ENCODE measurements at regions not wholly inside any gene's neighbourhood (a gene's known extent, or its start where the extent isn't known, plus 50 kb on each side); places are given as distances from the start of the nearest gene placed in this dataset.

- H4K91ac ChIP-seq (ENCODE audit: low read depth, low read length): no peak overlapping the region
- H2BK120ac ChIP-seq (ENCODE audit: insufficient read depth, low read length, poor library complexity): no peak overlapping the region
- no peak overlapping the region for H4K12ac ChIP-seq (ENCODE audit: low read depth, low read length)
- no peak overlapping the region for H3K23ac ChIP-seq (ENCODE audit: low read length)
- H3K27ac ChIP-seq (ENCODE audit: low read depth, low read length): no peak overlapping the region
- no CpG with 5 or more reads among the region's 2 CpGs for WGBS (ENCODE audit: extremely low coverage, insufficient coverage, insufficient read length)
- no peak overlapping the region for H2AK5ac ChIP-seq (ENCODE audit: low read length)
- no peaks in the 10 kb centered on the region for H3K4me1 ChIP-seq (ENCODE audit: control insufficient read depth in 1 of 2, insufficient read depth in 2 of 2, low read length in 2 of 2)
- no peaks in the 10 kb centered on the region for H3K9me3 ChIP-seq (ENCODE audit: insufficient read depth, low read depth, low read length)
- no peaks in the 10 kb centered on the region for H3K79me1 ChIP-seq (ENCODE audit: low read length)
- no peaks in the 10 kb centered on the region for H3K36me3 ChIP-seq (ENCODE audit: control insufficient read depth in 1 of 2, insufficient read depth in 2 of 2, low read length in 2 of 2)
- H3K4ac ChIP-seq (ENCODE audit: low read depth, low read length): no peak overlapping the region
- H2BK12ac ChIP-seq (ENCODE audit: low read length): no peak overlapping the region
- no peak overlapping the region for H3K14ac ChIP-seq (ENCODE audit: low read length)
- no peak overlapping the region for H3K4me2 ChIP-seq (ENCODE audit: low read length)
- H2BK5ac ChIP-seq (ENCODE audit: low read depth, low read length, poor library complexity): no peak overlapping the region
- no peak for DNase-seq
- H3K9ac ChIP-seq (ENCODE audit: low read length): no peak overlapping the region
- no peak overlapping the region for H2AFZ ChIP-seq (ENCODE audit: insufficient read depth, low read length, poor library complexity)
- no peaks in the 10 kb centered on the region for H3K79me2 ChIP-seq (ENCODE audit: control insufficient read depth, insufficient read depth, low read length, poor library complexity)
- H4K8ac ChIP-seq (ENCODE audit: low read depth, low read length): no peak overlapping the region
- H3K4me3 ChIP-seq (ENCODE audit: low read depth, low read length): no peak overlapping the region
- no peak overlapping the region for H3K18ac ChIP-seq (ENCODE audit: low read length)
- H3K27me3 ChIP-seq (ENCODE audit: insufficient read depth, low read length): no peaks in the 10 kb centered on the region
Measured at GRCh38 chr13:62321895-62322294, 906.2 kb upstream of the PCDH20 start.

DNA sequence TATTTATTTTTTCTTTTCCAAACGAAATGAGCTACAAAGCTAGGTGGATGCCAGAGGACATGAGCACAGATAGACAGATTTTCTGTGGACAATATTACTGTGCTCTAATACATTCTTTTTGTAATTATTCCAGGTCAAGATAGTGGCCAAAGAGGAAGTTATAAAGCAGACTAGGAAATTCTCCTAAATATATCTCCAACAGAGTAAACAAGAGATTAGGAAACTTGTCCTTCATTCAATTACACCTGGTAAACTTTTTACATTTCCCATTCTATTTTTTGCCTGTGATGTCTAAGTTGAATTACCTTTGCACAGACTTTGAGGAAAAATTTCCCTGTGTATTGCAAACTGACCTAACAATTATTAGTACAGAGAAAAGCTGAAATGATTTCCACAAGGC, 905.5 kb upstream of the PCDH20 start:
- Histone ChIP-seq H3K23ac (ENCODE audit: low read length) (no peak overlapping the region), H3K4me1 (ENCODE audit: control insufficient read depth in 1 of 2, insufficient read depth in 2 of 2, low read length in 2 of 2) (no peaks in the 10 kb centered on the region), H2BK12ac (ENCODE audit: low read length) (no peak overlapping the region), H3K36me3 (ENCODE audit: control insufficient read depth in 1 of 2, insufficient read depth in 2 of 2, low read length in 2 of 2) (no peaks in the 10 kb centered on the region), H3K79me2 (ENCODE audit: control insufficient read depth, insufficient read depth, low read length, poor library complexity) (no peaks in the 10 kb centered on the region), H2BK120ac (ENCODE audit: insufficient read depth, low read length, poor library complexity) (no peak overlapping the region), H3K4me3 (ENCODE audit: low read depth, low read length) (no peak overlapping the region), H3K27me3 (ENCODE audit: insufficient read depth, low read length) (no peaks in the 10 kb centered on the region), H4K8ac (ENCODE audit: low read depth, low read length) (no peak overlapping the region), H2AFZ (ENCODE audit: insufficient read depth, low read length, poor library complexity) (no peak overlapping the region), H4K91ac (ENCODE audit: low read depth, low read length) (no peak overlapping the region), H3K9me3 (ENCODE audit: insufficient read depth, low read depth, low read length) (no peaks in the 10 kb centered on the region), H3K4ac (ENCODE audit: low read depth, low read length) (no peak overlapping the region), H3K18ac (ENCODE audit: low read length) (no peak overlapping the region), H3K27ac (ENCODE audit: low read depth, low read length) (no peak overlapping the region), H3K79me1 (ENCODE audit: low read length) (no peaks in the 10 kb centered on the region), H3K14ac (ENCODE audit: low read length) (no peak overlapping the region), H2AK5ac (ENCODE audit: low read length) (no peak overlapping the region), H2BK5ac (ENCODE audit: low read depth, low read length, poor library complexity) (no peak overlapping the region), H3K9ac (ENCODE audit: low read length) (no peak overlapping the region), H4K12ac (ENCODE audit: low read depth, low read length) (no peak overlapping the region), H3K4me2 (ENCODE audit: low read length) (no peak overlapping the region)
- WGBS (ENCODE audit: extremely low coverage, insufficient coverage, insufficient read length): no CpG with 5 or more reads among the region's 1 CpG
- DNase-seq: no peak

DNA sequence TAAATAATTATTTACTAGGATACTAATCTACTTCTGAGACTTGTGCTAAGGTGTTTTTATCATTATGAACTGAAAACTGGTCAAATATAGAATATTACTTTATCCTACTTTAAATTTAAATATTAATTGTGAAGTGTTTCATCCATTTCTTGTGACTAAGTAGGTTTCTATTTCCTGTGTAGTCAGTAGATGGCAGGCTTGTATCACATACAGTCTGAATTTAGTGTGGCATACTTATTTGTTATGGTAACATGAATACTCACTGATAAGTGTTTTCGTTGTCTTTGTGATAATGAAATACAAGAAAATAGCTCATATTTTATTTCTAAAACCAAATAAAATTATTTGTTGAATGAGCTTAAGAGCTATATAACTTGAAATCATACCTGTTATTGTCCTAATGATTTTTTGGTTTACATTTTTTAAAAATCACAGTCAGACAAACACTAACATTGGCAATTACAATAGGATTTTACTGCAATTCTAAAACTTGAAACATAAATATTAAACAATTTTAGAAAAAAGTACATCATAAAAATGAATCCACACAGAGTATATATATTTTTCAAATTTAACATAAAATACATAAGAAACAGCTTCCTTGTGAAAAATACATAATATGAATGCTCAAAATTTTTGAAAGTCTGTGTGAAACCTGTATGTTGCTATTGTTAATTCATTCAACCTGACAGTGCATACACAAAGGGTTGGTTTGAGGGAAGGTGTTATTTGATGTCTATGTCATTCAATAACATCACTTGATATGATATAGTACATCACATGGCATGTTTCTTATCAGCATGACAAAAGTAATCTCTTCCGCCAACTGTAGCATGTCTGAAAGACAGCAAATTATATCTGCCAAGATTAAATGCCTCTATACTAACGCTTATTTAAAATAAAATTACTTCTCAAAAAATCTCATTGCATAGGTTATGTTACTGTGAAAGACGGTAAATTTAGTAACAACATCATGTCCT, 904.8 kb upstream of the PCDH20 start:
- H3K9me3 ChIP-seq (ENCODE audit: insufficient read depth, low read depth, low read length): no peaks in the 10 kb centered on the region
- no peak overlapping the region for H3K14ac ChIP-seq (ENCODE audit: low read length)
- no peak overlapping the region for H3K9ac ChIP-seq (ENCODE audit: low read length)
- H3K36me3 ChIP-seq (ENCODE audit: control insufficient read depth in 1 of 2, insufficient read depth in 2 of 2, low read length in 2 of 2): no peaks in the 10 kb centered on the region
- no peak overlapping the region for H3K18ac ChIP-seq (ENCODE audit: low read length)
- WGBS (ENCODE audit: extremely low coverage, insufficient coverage, insufficient read length): no CpG with 5 or more reads among the region's 4 CpGs
- no peak overlapping the region for H4K12ac ChIP-seq (ENCODE audit: low read depth, low read length)
- no peak overlapping the region for H3K27ac ChIP-seq (ENCODE audit: low read depth, low read length)
- no peaks in the 10 kb centered on the region for H3K79me1 ChIP-seq (ENCODE audit: low read length)
- H2AFZ ChIP-seq (ENCODE audit: insufficient read depth, low read length, poor library complexity): no peak overlapping the region
- H4K8ac ChIP-seq (ENCODE audit: low read depth, low read length): no peak overlapping the region
- peak in 1 of 2 donors; percentile 50 for DNase-seq
- H3K79me2 ChIP-seq (ENCODE audit: control insufficient read depth, insufficient read depth, low read length, poor library complexity): no peaks in the 10 kb centered on the region
- no peak overlapping the region for H3K4me3 ChIP-seq (ENCODE audit: low read depth, low read length)
- no peak overlapping the region for H2BK12ac ChIP-seq (ENCODE audit: low read length)
- no peak overlapping the region for H2BK120ac ChIP-seq (ENCODE audit: insufficient read depth, low read length, poor library complexity)
- H3K4me2 ChIP-seq (ENCODE audit: low read length): no peak overlapping the region
- no peak overlapping the region for H2AK5ac ChIP-seq (ENCODE audit: low read length)
- H3K4ac ChIP-seq (ENCODE audit: low read depth, low read length): no peak overlapping the region
- H3K4me1 ChIP-seq (ENCODE audit: control insufficient read depth in 1 of 2, insufficient read depth in 2 of 2, low read length in 2 of 2): no peaks in the 10 kb centered on the region
- H3K23ac ChIP-seq (ENCODE audit: low read length): no peak overlapping the region
- H3K27me3 ChIP-seq (ENCODE audit: insufficient read depth, low read length): no peaks in the 10 kb centered on the region
- H2BK5ac ChIP-seq (ENCODE audit: low read depth, low read length, poor library complexity): no peak overlapping the region
- no peak overlapping the region for H4K91ac ChIP-seq (ENCODE audit: low read depth, low read length)

DNA sequence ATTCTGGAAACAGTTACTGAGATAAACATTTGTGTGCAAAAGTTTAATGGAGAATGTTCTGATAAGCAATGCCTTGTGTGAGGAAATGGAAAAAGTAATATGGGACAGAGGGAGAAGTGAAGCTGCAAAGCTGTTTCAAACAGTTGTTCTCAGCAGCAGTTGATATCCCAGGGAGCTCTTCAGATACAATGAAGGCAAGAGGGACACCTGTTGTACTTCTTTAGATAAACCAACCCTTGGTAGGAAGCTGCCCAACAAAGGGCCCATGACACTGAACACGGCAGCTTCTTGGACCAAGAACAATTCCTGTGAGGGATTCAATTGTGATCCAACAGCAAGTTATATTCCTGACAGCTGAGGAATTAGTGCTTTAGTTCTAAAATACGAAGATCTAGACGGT, 894.3 kb upstream of the PCDH20 start:
- Histone ChIP-seq H3K9ac (ENCODE audit: low read length) (no peak overlapping the region), H3K27ac (ENCODE audit: low read depth, low read length) (no peak overlapping the region), H3K18ac (ENCODE audit: low read length) (no peak overlapping the region), H3K79me1 (ENCODE audit: low read length) (no peaks in the 10 kb centered on the region), H4K12ac (ENCODE audit: low read depth, low read length) (no peak overlapping the region), H2BK12ac (ENCODE audit: low read length) (no peak overlapping the region), H3K27me3 (ENCODE audit: insufficient read depth, low read length) (no peaks in the 10 kb centered on the region), H4K8ac (ENCODE audit: low read depth, low read length) (no peak overlapping the region), H3K36me3 (ENCODE audit: control insufficient read depth in 1 of 2, insufficient read depth in 2 of 2, low read length in 2 of 2) (no peaks in the 10 kb centered on the region), H3K23ac (ENCODE audit: low read length) (no peak overlapping the region), H3K14ac (ENCODE audit: low read length) (no peak overlapping the region), H3K79me2 (ENCODE audit: control insufficient read depth, insufficient read depth, low read length, poor library complexity) (no peaks in the 10 kb centered on the region), H3K4me2 (ENCODE audit: low read length) (no peak overlapping the region), H3K9me3 (ENCODE audit: insufficient read depth, low read depth, low read length) (no peaks in the 10 kb centered on the region), H3K4ac (ENCODE audit: low read depth, low read length) (no peak overlapping the region), H4K91ac (ENCODE audit: low read depth, low read length) (no peak overlapping the region), H2BK120ac (ENCODE audit: insufficient read depth, low read length, poor library complexity) (no peak overlapping the region), H3K4me1 (ENCODE audit: control insufficient read depth in 1 of 2, insufficient read depth in 2 of 2, low read length in 2 of 2) (no peaks in the 10 kb centered on the region), H3K4me3 (ENCODE audit: low read depth, low read length) (no peak overlapping the region), H2AFZ (ENCODE audit: insufficient read depth, low read length, poor library complexity) (no peak overlapping the region), H2BK5ac (ENCODE audit: low read depth, low read length, poor library complexity) (no peak overlapping the region), H2AK5ac (ENCODE audit: low read length) (no peak overlapping the region)
- WGBS (ENCODE audit: extremely low coverage, insufficient coverage, insufficient read length): no CpG with 5 or more reads among the region's 3 CpGs
- DNase-seq: no peak
